CD4-positive, alpha-beta T cell (primary cell): ENCODE measurements at regions not wholly inside any gene's neighbourhood (a gene's known extent, or its start where the extent isn't known, plus 50 kb on each side); places are given as distances from the start of the nearest gene placed in this dataset.

ENCODE experiments used
- ATAC-seq: fragments of 200-7000 bp; cut with Tn5 transposase; one replicate; pipeline ENCODE4 v1.10.0; 2022; ENCODE audit warnings: mild to moderate bottlenecking; ENCODE audit not compliant: poor library complexity
- CTCF ChIA-PET: fragments of 350-600 bp; sonication (Branson Sonifier 250); formaldehyde crosslinking; loops from one replicate; lab custom pipeline; 2021; ENCODE audit warnings: antibody characterized with exemption, inconsistent platforms; lab: Charles Lee
- POLR2A ChIA-PET: fragments of 350-600 bp; sonication (Branson Sonifier 250); formaldehyde crosslinking; loops from one replicate; lab custom pipeline; 2021; ENCODE audit warnings: antibody characterized with exemption, inconsistent platforms; lab: Charles Lee
- DNase-seq, 14 experiments: peaks; one replicate each; pipeline ENCODE4 v3.0.0-alpha.2; 2013 to 2020; ENCODE audit warnings: mixed read lengths in 2 of 14
- H3K27ac ChIP-seq, 2 donors: one replicate each; pipeline versions ENCODE4 v1.5.1 to v1.7.0; 2013; ENCODE audit warnings: low read length in 2 of 2, low read depth in 1 of 2, mild to moderate bottlenecking in 1 of 2
- H3K27me3 ChIP-seq, 2 experiments: 1 replicate in 1 of 2; 2 replicates in 1 of 2; pipeline versions ENCODE4 v1.6.1 to v1.7.0; 2013; ENCODE audit warnings: low read length in 2 of 2, control low read depth in 1 of 2, mild to moderate bottlenecking in 1 of 2, moderate library complexity in 1 of 2; ENCODE audit not compliant: insufficient read depth in 2 of 2, control insufficient read depth in 1 of 2
- H3K36me3 ChIP-seq: one replicate; pipeline ENCODE4 v1.6.1; 2013; ENCODE audit warnings: low read length, control low read depth; ENCODE audit not compliant: insufficient read depth
- H3K4me1 ChIP-seq: one replicate; pipeline ENCODE4 v1.6.1; 2013; ENCODE audit warnings: low read length, control low read depth; ENCODE audit not compliant: insufficient read depth
- H3K4me3 ChIP-seq: one replicate; pipeline ENCODE4 v1.5.1; 2013; ENCODE audit warnings: mild to moderate bottlenecking, low read length, moderate library complexity
- H3K9me3 ChIP-seq, 2 experiments: 1 replicate in 1 of 2; 2 replicates in 1 of 2; pipeline versions ENCODE4 v1.6.1 to v1.7.0; 2013; ENCODE audit warnings: low read length in 2 of 2, mild to moderate bottlenecking in 2 of 2, control low read depth in 1 of 2, moderate library complexity in 1 of 2; ENCODE audit not compliant: control insufficient read depth in 1 of 2, insufficient read depth in 1 of 2
- H3K27ac Mint-ChIP-seq: one replicate; pipeline ENCODE4 v1.8.0; 2020; ENCODE audit warnings: mixed read lengths
- H3K27me3 Mint-ChIP-seq: one replicate; pipeline ENCODE4 v1.8.0; 2021; ENCODE audit warnings: mixed read lengths
- H3K36me3 Mint-ChIP-seq: one replicate; pipeline ENCODE4 v1.8.0; 2021; ENCODE audit warnings: low read depth, mixed read lengths
- H3K4me1 Mint-ChIP-seq: one replicate; pipeline ENCODE4 v1.8.0; 2021; ENCODE audit warnings: low read depth, mixed read lengths
- H3K4me3 Mint-ChIP-seq: one replicate; pipeline ENCODE4 v1.8.0; 2020; ENCODE audit warnings: mild to moderate bottlenecking, mixed read lengths
- H3K9me3 Mint-ChIP-seq: one replicate; pipeline ENCODE4 v1.8.0; 2020; ENCODE audit warnings: mixed read lengths
- intact Hi-C, 2 experiments: fragments of 100-400 bp; cut with DNase I in 1 of 2; cut with micrococcal nuclease in 1 of 2; formaldehyde crosslinking; loops; one replicate each; pipeline versions ENCODE4 v1.15.1 to v1.9.0; 2023 to 2025; cut with DNase I, micrococcal nuclease
- TF ChIP-seq, protein P1 (sequence below): fragments of 200-600 bp; IDR thresholded peaks from one replicate; pipeline ENCODE4 v1.8.0; 2022; ENCODE audit warnings: antibody characterized with exemption, mild to moderate bottlenecking

DNA sequence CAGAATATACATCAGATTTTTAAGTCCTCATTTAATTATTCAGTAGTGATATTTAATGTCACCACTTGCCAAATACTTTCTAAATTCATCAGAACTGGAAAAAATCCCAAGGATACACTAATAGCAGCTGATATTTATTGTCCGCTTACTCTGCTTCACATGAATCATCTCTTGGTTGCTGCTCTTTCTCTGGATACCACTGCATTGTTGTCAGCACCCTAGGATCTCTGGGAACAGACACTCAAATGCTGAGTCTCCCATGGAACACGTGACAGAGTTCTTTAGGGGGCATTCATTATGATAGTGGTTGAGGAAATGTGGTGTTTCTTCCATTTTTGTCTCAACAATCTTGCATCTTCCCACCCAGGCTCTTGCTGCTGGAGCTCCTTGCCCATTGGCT, 318.0 kb downstream of the RFPL4B start:
- Mint-ChIP-seq H3K4me1 (no peaks in the 10 kb centered on the region), H3K27me3 (no peaks in the 10 kb centered on the region), H3K36me3 (no peaks in the 10 kb centered on the region), H3K9me3 (peaks cover 3% of the 10 kb centered on the region), H3K4me3 (no peak overlapping the region), H3K27ac (no peak overlapping the region)
- no peaks in the 10 kb centered on the region for H3K36me3 ChIP-seq
- ChIA-PET POLR2A (no interaction called here), CTCF (no interaction called here)
- ATAC-seq (no peak), DNase-seq (no peak)
- intact Hi-C loops = no loop called here
- TF ChIP-seq, protein P1, sequence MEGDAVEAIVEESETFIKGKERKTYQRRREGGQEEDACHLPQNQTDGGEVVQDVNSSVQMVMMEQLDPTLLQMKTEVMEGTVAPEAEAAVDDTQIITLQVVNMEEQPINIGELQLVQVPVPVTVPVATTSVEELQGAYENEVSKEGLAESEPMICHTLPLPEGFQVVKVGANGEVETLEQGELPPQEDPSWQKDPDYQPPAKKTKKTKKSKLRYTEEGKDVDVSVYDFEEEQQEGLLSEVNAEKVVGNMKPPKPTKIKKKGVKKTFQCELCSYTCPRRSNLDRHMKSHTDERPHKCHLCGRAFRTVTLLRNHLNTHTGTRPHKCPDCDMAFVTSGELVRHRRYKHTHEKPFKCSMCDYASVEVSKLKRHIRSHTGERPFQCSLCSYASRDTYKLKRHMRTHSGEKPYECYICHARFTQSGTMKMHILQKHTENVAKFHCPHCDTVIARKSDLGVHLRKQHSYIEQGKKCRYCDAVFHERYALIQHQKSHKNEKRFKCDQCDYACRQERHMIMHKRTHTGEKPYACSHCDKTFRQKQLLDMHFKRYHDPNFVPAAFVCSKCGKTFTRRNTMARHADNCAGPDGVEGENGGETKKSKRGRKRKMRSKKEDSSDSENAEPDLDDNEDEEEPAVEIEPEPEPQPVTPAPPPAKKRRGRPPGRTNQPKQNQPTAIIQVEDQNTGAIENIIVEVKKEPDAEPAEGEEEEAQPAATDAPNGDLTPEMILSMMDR = no peak
- H3K9me3 ChIP-seq = peaks cover 0 to 11% of the 10 kb centered on the region in 2 experiments
- H3K4me3 ChIP-seq = no peak overlapping the region
- no peak overlapping the region for H3K27ac ChIP-seq
- H3K4me1 ChIP-seq = no peaks in the 10 kb centered on the region
- H3K27me3 ChIP-seq = peaks cover 0 to under 1% of the 10 kb centered on the region in 2 experiments

DNA sequence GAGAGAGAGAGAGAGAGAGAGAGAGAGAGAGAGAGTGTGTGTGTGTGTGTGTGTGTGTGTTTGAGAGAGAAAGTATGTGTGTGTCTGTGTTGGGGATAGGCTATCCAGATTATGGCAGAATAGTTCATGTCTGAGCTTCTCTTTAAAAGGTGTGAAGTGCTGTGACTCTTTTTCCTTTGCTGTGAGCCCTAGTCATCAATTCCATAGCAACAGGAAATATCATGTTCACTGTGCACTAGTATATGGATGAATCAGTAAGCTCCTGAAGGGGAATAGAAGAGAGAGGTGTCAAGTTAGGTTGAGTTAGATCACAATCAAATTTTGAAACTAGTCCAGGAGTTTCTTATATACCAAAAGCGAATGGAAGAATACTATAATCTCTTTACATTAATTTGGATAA, 318.7 kb downstream of the RFPL4B start:
- no peak for DNase-seq
- Histone ChIP-seq H3K4me3 (no peak overlapping the region), H3K9me3 (peaks cover 0 to 11% of the 10 kb centered on the region in 2 experiments), H3K36me3 (no peaks in the 10 kb centered on the region), H3K4me1 (no peaks in the 10 kb centered on the region), H3K27me3 (no peaks in the 10 kb centered on the region), H3K27ac (no peak overlapping the region)
- intact Hi-C loops = no loop called here
- ChIA-PET CTCF (no interaction called here), POLR2A (no interaction called here)
- Mint-ChIP-seq H3K4me1 (no peaks in the 10 kb centered on the region), H3K9me3 (peaks cover 3% of the 10 kb centered on the region), H3K4me3 (no peak overlapping the region), H3K27me3 (no peaks in the 10 kb centered on the region), H3K36me3 (no peaks in the 10 kb centered on the region), H3K27ac (no peak overlapping the region)
- ATAC-seq = no peak
- TF ChIP-seq, protein P1 = no peak

DNA sequence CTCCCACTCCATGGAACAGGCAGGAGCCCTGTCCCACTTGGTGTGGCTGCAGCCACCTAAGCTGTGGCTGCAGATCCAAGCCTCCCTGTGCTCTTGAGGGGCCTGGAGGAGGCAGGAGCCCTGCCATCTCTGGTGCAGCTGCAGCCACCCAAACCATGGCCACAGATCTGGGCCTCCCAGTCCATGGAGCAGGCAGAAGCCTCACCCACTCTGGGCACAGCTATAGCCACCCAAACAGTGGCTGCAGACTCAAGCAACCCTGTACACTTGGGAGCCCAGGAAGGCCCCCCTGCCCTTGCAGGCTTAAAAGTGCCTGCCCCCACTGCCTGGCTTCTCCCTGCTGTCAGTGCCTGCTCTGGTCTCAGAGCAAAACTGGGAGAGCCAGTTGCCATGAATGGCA, 320.3 kb downstream of the RFPL4B start:
- TF ChIP-seq, protein P1 = no peak
- H3K9me3 ChIP-seq = peaks cover 0 to 11% of the 10 kb centered on the region in 2 experiments
- no peaks in the 10 kb centered on the region for H3K36me3 ChIP-seq
- ChIA-PET POLR2A (no interaction called here), CTCF (no interaction called here)
- H3K9me3 Mint-ChIP-seq = peaks cover 3% of the 10 kb centered on the region
- H3K4me1 Mint-ChIP-seq = no peaks in the 10 kb centered on the region
- no peak for ATAC-seq
- H3K27ac ChIP-seq = no peak overlapping the region
- H3K27ac Mint-ChIP-seq = no peak overlapping the region
- DNase-seq = no peak
- H3K36me3 Mint-ChIP-seq = no peaks in the 10 kb centered on the region
- intact Hi-C loops = no loop called here
- H3K4me1 ChIP-seq = no peaks in the 10 kb centered on the region
- H3K27me3 ChIP-seq = no peaks in the 10 kb centered on the region
- H3K4me3 Mint-ChIP-seq = no peak overlapping the region
- no peak overlapping the region for H3K4me3 ChIP-seq
- H3K27me3 Mint-ChIP-seq = no peaks in the 10 kb centered on the region
